ENCODE measurements at regions not wholly inside any gene's neighbourhood (a gene's known extent, or its start where the extent isn't known, plus 50 kb on each side); places are given as distances from the start of the nearest gene placed in this dataset.
"Not testable (repeated sequence)": the region's sequence is repeated elsewhere in the genome, so short reads cannot be mapped to it uniquely, and the experiment has no call there.

- not testable (repeated sequence) for H3K27ac Mint-ChIP-seq; DNase-seq (ENCODE audit: low spot score in 2 of 2); ATAC-seq; H3K36me3 Mint-ChIP-seq; H3K9me3 Mint-ChIP-seq
Observed at GRCh38 chr10:95137990-95138625, 55.9 kb upstream of the ACSM6 start.

- ATAC-seq (no peak), DNase-seq (ENCODE audit: low spot score in 2 of 2) (no peak)
- H3K9me3 Mint-ChIP-seq, result no peaks in the 10 kb centered on the region
Observed at GRCh38 chr10:95134490-95134889, 59.5 kb upstream of the ACSM6 start.

GRCh38 chr10:95133997-95134396 is 60.0 kb upstream of the ACSM6 start:
- ATAC-seq (no peak), DNase-seq (ENCODE audit: low spot score in 2 of 2) (no peak)
- Mint-ChIP-seq H3K9me3 (no peaks in the 10 kb centered on the region), H3K27ac (no peak overlapping the region), H3K36me3 (no peaks in the 10 kb centered on the region)

More at GRCh38 chr10:95134490-95134889, 59.5 kb upstream of the ACSM6 start:
- Mint-ChIP-seq H3K27ac (no peak overlapping the region), H3K36me3 (no peaks in the 10 kb centered on the region)

GRCh38 chr10:95133016-95133752 is 60.9 kb upstream of the ACSM6 start:
- H3K27ac Mint-ChIP-seq, result no peak overlapping the region
- ATAC-seq (peak; percentile 67 to 86), DNase-seq (ENCODE audit: low spot score in 2 of 2) (peak; percentile 61 to 86)
- H3K9me3 Mint-ChIP-seq, result no peaks in the 10 kb centered on the region
- H3K36me3 Mint-ChIP-seq, result no peaks in the 10 kb centered on the region

GRCh38 chr10:95130429-95130828 is 61.1 kb upstream of the CYP2C8 start:
- not testable (repeated sequence) for H3K9me3 Mint-ChIP-seq, ATAC-seq

GRCh38 chr10:95125582-95125981 is 56.3 kb upstream of the CYP2C8 start:
- Mint-ChIP-seq H3K9me3 (peaks cover 6 to 9% of the 10 kb centered on the region in 2 donors), H3K27ac (no peak overlapping the region), H3K36me3 (peaks cover 6 to 11% of the 10 kb centered on the region in 2 donors)
- DNase-seq (ENCODE audit: low spot score in 2 of 2) (no peak), ATAC-seq (no peak)

More at GRCh38 chr10:95130429-95130828, 61.1 kb upstream of the CYP2C8 start:
- not testable (repeated sequence) for DNase-seq (ENCODE audit: low spot score in 2 of 2); H3K36me3 Mint-ChIP-seq; H3K27ac Mint-ChIP-seq

GRCh38 chr10:95122736-95123135 is 53.4 kb upstream of the CYP2C8 start:
- DNase-seq (ENCODE audit: low spot score in 2 of 2), result no peak
- ATAC-seq, result no peak
- no peak overlapping the region for H3K27ac Mint-ChIP-seq
- H3K9me3 Mint-ChIP-seq, result peaks cover 14 to 21% of the 10 kb centered on the region in 2 donors
- H3K36me3 Mint-ChIP-seq, result peaks cover 6 to 17% of the 10 kb centered on the region in 2 donors

GRCh38 chr10:95121904-95122303 is 52.6 kb upstream of the CYP2C8 start:
- Mint-ChIP-seq H3K36me3 (peaks cover 6 to 17% of the 10 kb centered on the region in 2 donors), H3K27ac (no peak overlapping the region), H3K9me3 (peaks cover 15 to 22% of the 10 kb centered on the region in 2 donors)
- ATAC-seq, result no peak
- DNase-seq (ENCODE audit: low spot score in 2 of 2), result no peak
